HEK293 (cell line): ENCODE measurements at regions not wholly inside any gene's neighbourhood (a gene's known extent, or its start where the extent isn't known, plus 50 kb on each side); places are given as distances from the start of the nearest gene placed in this dataset.

Experiments used
- HOXA7 ChIP-seq: sonication (generic); formaldehyde crosslinking; IDR thresholded peaks from 2 replicates; pipeline ENCODE4 v1.8.1; 2022; ENCODE audit warnings: missing genetic modification reagents, borderline replicate concordance
- KLF9 ChIP-seq: fragments of 450-650 bp; formaldehyde crosslinking; IDR thresholded peaks from 2 replicates; pipeline ENCODE4 v1.5.1; 2016; ENCODE audit warnings: missing biosample characterization, missing genetic modification characterization, low read depth
- SCRT1 ChIP-seq: fragments of 450-650 bp; formaldehyde crosslinking; IDR thresholded peaks from 2 replicates; pipeline ENCODE4 v1.5.1; 2016; ENCODE audit warnings: missing biosample characterization, missing genetic modification characterization, borderline replicate concordance
- ZNF292 ChIP-seq: fragments of 450-650 bp; formaldehyde crosslinking; IDR thresholded peaks from 2 replicates; pipeline ENCODE4 v1.5.1; 2016; ENCODE audit warnings: low read depth, missing biosample characterization, missing genetic modification characterization, borderline replicate concordance
- ZNF624 ChIP-seq: fragments of 450-650 bp; formaldehyde crosslinking; IDR thresholded peaks from 2 replicates; pipeline ENCODE4 v1.5.1; 2017; ENCODE audit warnings: missing biosample characterization, missing genetic modification characterization
- TF ChIP-seq, protein P1 (sequence below): fragments of 450-650 bp; formaldehyde crosslinking; IDR thresholded peaks from 2 replicates; pipeline ENCODE4 v1.5.1; 2016; ENCODE audit warnings: missing biosample characterization, missing genetic modification characterization
- TF ChIP-seq, protein P2 (sequence below): fragments of 450-650 bp; formaldehyde crosslinking; IDR thresholded peaks from 2 replicates; pipeline ENCODE4 v1.5.1; 2016; ENCODE audit warnings: missing biosample characterization, missing genetic modification characterization

DNA sequence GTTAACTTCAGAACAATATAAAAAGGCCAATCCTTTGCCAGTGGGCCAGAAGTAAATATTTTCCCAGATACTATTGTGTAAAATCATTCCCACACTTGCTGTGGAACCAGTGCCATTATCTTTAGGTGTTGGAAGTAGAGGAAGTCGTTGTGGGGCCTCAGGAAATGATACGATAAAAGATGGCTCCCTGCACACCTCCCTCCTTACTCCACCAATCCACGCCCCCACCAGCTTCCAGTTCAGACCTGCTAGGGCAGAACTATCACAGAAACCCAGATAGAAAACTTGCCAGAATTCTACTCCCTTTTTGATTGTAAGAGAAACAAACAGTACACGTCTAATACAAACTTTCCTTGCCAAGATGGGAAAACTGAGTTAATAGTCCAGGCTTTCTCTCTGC, 173.0 kb upstream of the FMN2 start:
- TF ChIP-seq ZNF624 (tag by site-specific recombination): no peak
- no peak for TF ChIP-seq HOXA7
- TF ChIP-seq, protein P1, sequence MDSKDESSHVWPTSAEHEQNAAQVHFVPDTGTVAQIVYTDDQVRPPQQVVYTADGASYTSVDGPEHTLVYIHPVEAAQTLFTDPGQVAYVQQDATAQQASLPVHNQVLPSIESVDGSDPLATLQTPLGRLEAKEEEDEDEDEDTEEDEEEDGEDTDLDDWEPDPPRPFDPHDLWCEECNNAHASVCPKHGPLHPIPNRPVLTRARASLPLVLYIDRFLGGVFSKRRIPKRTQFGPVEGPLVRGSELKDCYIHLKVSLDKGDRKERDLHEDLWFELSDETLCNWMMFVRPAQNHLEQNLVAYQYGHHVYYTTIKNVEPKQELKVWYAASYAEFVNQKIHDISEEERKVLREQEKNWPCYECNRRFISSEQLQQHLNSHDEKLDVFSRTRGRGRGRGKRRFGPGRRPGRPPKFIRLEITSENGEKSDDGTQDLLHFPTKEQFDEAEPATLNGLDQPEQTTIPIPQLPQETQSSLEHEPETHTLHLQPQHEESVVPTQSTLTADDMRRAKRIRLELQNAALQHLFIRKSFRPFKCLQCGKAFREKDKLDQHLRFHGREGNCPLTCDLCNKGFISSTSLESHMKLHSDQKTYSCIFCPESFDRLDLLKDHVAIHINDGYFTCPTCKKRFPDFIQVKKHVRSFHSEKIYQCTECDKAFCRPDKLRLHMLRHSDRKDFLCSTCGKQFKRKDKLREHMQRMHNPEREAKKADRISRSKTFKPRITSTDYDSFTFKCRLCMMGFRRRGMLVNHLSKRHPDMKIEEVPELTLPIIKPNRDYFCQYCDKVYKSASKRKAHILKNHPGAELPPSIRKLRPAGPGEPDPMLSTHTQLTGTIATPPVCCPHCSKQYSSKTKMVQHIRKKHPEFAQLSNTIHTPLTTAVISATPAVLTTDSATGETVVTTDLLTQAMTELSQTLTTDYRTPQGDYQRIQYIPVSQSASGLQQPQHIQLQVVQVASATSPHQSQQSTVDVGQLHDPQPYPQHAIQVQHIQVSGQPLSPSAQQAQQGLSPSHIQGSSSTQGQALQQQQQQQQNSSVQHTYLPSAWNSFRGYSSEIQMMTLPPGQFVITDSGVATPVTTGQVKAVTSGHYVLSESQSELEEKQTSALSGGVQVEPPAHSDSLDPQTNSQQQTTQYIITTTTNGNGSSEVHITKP (tag by site-specific recombination): no peak
- TF ChIP-seq, protein P2, sequence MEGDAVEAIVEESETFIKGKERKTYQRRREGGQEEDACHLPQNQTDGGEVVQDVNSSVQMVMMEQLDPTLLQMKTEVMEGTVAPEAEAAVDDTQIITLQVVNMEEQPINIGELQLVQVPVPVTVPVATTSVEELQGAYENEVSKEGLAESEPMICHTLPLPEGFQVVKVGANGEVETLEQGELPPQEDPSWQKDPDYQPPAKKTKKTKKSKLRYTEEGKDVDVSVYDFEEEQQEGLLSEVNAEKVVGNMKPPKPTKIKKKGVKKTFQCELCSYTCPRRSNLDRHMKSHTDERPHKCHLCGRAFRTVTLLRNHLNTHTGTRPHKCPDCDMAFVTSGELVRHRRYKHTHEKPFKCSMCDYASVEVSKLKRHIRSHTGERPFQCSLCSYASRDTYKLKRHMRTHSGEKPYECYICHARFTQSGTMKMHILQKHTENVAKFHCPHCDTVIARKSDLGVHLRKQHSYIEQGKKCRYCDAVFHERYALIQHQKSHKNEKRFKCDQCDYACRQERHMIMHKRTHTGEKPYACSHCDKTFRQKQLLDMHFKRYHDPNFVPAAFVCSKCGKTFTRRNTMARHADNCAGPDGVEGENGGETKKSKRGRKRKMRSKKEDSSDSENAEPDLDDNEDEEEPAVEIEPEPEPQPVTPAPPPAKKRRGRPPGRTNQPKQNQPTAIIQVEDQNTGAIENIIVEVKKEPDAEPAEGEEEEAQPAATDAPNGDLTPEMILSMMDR: no peak
- TF ChIP-seq KLF9 (tag by site-specific recombination): no peak
- no peak for TF ChIP-seq ZNF292 (tag by site-specific recombination)
- TF ChIP-seq SCRT1 (tag by site-specific recombination): no peak
